Lower lobe of right lung (tissue), 2 donors: ENCODE measurements at regions not wholly inside any gene's neighbourhood (a gene's known extent, or its start where the extent isn't known, plus 50 kb on each side); places are given as distances from the start of the nearest gene placed in this dataset.

Experiments used
- ATAC-seq, 2 donors: fragments of 200-7000 bp; cut with Tn5 transposase; one replicate each; pipeline ENCODE4 v1.9.1; 2020 to 2022; ENCODE audit warnings: mild to moderate bottlenecking in 2 of 2, moderate library complexity in 2 of 2
- DNase-seq: peaks from one replicate; pipeline ENCODE4 v3.0.0-alpha.2; 2020
- H3K27ac ChIP-seq: fragments of 200-600 bp; one replicate; pipeline ENCODE4 v1.8.0; 2022
- H3K27me3 ChIP-seq: fragments of 200-600 bp; one replicate; pipeline ENCODE4 v1.8.0; 2022; ENCODE audit warnings: low read depth
- H3K36me3 ChIP-seq: fragments of 200-600 bp; one replicate; pipeline ENCODE4 v1.8.0; 2022; ENCODE audit warnings: mild to moderate bottlenecking
- H3K4me1 ChIP-seq: fragments of 200-600 bp; one replicate; pipeline ENCODE4 v1.8.0; 2022
- H3K4me3 ChIP-seq: fragments of 200-600 bp; one replicate; pipeline ENCODE4 v1.8.0; 2022; ENCODE audit warnings: mild to moderate bottlenecking
- H3K9me3 ChIP-seq: fragments of 200-600 bp; one replicate; pipeline ENCODE4 v1.8.0; 2022
- intact Hi-C: fragments of 100-400 bp; cut with DNase I; formaldehyde crosslinking; loops from one replicate; pipeline ENCODE4 v1.11.0; 2022
- TF ChIP-seq, protein P1 (sequence below): fragments of 200-600 bp; IDR thresholded peaks from one replicate; pipeline ENCODE4 v1.8.0; 2022; ENCODE audit warnings: antibody characterized with exemption, mild to moderate bottlenecking
- donor health status: DM: no; HTN: yes; CAD: no; lungs with severe emphysema.

DNA sequence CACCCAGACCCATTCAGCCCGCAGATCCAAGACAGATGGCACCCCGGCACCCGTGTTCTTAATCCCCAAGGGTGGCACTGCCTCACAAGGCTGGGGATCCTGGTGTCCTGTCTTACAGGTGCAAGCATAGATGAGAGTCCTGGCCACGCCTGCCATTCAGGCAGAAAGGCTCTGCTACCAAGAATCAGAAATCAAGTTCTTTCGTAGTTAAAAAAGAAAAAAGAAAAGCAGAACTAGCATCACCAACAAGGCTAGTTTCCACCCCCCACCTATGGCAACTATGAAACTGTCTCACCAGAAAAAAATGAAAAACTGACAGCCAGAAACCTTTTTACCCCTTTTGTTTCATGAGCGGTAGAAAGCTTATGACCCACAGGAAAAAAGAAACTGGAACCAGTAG, 170.4 kb downstream of the SYK start:
- no peak for ATAC-seq
- intact Hi-C loops: no loop called here
- Histone ChIP-seq H3K4me3 (no peak overlapping the region), H3K27ac (no peak overlapping the region), H3K36me3 (no peaks in the 10 kb centered on the region), H3K9me3 (no peaks in the 10 kb centered on the region), H3K27me3 (no peaks in the 10 kb centered on the region), H3K4me1 (no peaks in the 10 kb centered on the region)
- TF ChIP-seq, protein P1, sequence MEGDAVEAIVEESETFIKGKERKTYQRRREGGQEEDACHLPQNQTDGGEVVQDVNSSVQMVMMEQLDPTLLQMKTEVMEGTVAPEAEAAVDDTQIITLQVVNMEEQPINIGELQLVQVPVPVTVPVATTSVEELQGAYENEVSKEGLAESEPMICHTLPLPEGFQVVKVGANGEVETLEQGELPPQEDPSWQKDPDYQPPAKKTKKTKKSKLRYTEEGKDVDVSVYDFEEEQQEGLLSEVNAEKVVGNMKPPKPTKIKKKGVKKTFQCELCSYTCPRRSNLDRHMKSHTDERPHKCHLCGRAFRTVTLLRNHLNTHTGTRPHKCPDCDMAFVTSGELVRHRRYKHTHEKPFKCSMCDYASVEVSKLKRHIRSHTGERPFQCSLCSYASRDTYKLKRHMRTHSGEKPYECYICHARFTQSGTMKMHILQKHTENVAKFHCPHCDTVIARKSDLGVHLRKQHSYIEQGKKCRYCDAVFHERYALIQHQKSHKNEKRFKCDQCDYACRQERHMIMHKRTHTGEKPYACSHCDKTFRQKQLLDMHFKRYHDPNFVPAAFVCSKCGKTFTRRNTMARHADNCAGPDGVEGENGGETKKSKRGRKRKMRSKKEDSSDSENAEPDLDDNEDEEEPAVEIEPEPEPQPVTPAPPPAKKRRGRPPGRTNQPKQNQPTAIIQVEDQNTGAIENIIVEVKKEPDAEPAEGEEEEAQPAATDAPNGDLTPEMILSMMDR: no peak
- DNase-seq: no peak

DNA sequence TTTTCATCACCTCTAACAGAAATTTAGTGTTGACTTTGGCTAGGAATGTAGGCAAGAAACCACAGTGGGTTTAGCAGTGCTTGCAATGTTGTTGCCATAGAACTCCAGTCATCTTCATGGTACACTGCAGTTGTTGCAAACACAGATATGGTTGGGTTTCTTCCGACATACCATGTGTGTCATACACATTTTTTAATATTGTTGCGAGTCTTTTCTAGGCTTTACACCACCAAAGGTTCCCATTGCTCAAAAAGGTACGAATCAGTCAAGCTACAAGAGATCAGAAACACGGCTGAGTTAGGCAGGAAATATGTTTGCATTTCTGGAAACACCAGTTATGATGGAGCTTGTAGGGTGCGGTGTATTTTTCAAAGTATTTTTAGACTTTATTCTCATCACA, 172.4 kb downstream of the SYK start:
- Histone ChIP-seq H3K9me3 (no peaks in the 10 kb centered on the region), H3K36me3 (no peaks in the 10 kb centered on the region), H3K4me3 (no peak overlapping the region), H3K27ac (no peak overlapping the region), H3K27me3 (no peaks in the 10 kb centered on the region), H3K4me1 (no peaks in the 10 kb centered on the region)
- intact Hi-C loops: no loop called here
- DNase-seq: no peak
- TF ChIP-seq, protein P1: no peak
- no peak for ATAC-seq

DNA sequence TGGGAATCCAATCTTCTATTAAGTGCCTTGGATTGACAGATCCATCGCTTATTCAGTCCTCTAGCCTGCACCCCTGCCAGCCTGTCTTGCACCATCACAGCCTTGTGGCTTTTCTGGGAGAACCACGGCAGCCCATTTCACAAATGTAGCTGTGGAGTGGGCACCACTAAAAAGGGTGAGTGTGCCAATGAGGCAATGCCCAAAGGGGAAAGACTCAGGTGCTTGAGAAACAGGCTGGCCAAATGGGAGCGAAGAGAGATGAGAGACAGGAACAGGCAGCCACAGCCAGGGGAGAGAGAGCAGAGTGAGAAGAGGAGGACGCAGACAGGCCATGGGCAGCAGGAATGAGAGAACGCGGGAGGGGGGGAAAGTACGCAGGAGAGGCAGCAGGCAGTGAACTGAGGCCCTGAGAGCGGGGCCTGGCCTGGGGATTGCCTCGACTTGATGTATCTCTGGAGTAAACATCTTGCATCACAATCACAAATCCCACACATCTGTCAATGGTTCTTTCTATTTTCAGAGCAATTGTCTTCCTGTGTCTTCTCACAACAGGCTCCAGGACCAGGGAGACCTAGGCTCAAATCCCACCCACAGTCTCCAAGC, 173.1 kb downstream of the SYK start:
- Histone ChIP-seq H3K4me3 (no peak overlapping the region), H3K9me3 (no peaks in the 10 kb centered on the region), H3K36me3 (no peaks in the 10 kb centered on the region), H3K4me1 (no peaks in the 10 kb centered on the region), H3K27ac (no peak overlapping the region), H3K27me3 (no peaks in the 10 kb centered on the region)
- DNase-seq: no peak
- intact Hi-C loops: no loop called here
- no peak for ATAC-seq
- TF ChIP-seq, protein P1: no peak

DNA sequence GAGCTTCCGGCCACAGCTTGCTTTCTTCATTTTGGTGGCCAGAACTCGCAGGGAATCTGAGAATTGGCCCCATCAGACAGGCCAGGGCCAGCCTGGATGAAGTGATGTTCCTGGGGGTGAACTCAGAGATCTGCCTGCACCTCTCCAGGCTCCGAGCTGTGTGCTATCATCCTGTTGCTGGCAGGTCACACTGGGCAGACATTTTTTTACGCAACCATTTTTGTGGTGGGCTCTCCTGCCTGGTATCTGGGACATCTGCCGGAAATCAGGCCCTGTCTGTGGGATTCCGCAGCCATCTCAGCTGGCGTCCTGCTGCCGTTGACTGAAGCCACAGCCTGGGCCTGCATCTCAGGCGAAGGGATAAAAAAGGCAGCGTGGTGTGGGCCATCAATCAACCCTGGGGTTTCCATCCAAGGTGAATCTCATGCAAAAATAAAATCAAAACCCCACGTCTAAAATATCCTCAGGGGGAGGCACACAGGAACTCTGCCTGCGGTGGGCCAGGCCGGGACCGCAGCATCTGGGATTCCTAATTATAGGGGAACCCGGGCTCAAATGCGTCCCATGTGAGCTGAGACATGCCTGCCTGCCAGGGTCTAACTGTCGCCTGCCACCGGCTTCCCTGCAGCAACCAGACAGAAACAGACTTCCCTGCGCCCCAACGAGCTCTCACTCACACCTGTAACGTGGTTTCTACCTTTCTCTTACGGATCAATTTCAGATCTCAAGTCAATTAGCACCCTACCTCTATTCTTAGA, 174.3 kb downstream of the SYK start:
- TF ChIP-seq, protein P1: no peak
- DNase-seq (no peak), ATAC-seq (no peak)
- H3K4me1 ChIP-seq: no peaks in the 10 kb centered on the region
- H3K4me3 ChIP-seq: no peak overlapping the region
- H3K27ac ChIP-seq: no peak overlapping the region
- no peaks in the 10 kb centered on the region for H3K27me3 ChIP-seq
- H3K9me3 ChIP-seq: no peaks in the 10 kb centered on the region
- intact Hi-C loops: no loop called here
- no peaks in the 10 kb centered on the region for H3K36me3 ChIP-seq

DNA sequence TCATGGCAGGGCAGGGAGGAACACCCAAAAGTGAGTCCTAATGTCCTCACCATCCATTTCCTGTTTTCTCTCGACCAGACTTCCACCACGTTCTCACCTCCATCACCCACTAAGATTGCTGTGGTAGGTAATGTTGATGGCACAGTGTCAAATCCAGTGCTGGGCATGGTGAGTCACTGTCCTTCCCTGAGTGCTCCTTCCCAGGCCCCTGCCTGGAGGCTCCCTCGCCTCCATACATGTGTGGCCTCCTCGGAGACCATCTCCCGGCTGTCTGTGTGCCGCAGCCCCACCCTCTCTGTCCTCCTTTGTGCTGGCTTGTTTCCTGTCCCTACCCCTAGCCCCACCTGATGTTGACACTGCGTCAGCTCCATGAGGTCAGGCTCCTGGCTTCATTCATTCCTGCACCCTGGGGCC, 177.5 kb downstream of the SYK start:
- no peaks in the 10 kb centered on the region for H3K9me3 ChIP-seq
- H3K4me1 ChIP-seq: no peaks in the 10 kb centered on the region
- intact Hi-C loops: no loop called here
- no peak for DNase-seq
- no peaks in the 10 kb centered on the region for H3K36me3 ChIP-seq
- no peak overlapping the region for H3K4me3 ChIP-seq
- no peak overlapping the region for H3K27ac ChIP-seq
- TF ChIP-seq, protein P1: no peak
- no peaks in the 10 kb centered on the region for H3K27me3 ChIP-seq
- ATAC-seq: no peak
